HG02759 (cell line): ENCODE measurements at regions not wholly inside any gene's neighbourhood (a gene's known extent, or its start where the extent isn't known, plus 50 kb on each side); places are given as distances from the start of the nearest gene placed in this dataset.

Source experiments
- ATAC-seq: cut with Tn5 transposase; IDR thresholded peaks from one replicate; pipeline ENCODE4 v1.9.1; 2021; ENCODE audit warnings: mild to moderate bottlenecking, moderate library complexity; ENCODE audit not compliant: unreplicated experiment

- no peak for ATAC-seq
These were observed 322.4 kb downstream of the BCL11B start for GRCh38 chr14:98949481-98950135.

- no peak for ATAC-seq
These were observed 321.6 kb downstream of the BCL11B start for GRCh38 chr14:98950353-98950895.

- ATAC-seq, result no peak
These were observed 321.0 kb downstream of the BCL11B start for GRCh38 chr14:98951031-98951430.

- no peak for ATAC-seq
These were observed 320.4 kb downstream of the BCL11B start for GRCh38 chr14:98951521-98952152.

DNA sequence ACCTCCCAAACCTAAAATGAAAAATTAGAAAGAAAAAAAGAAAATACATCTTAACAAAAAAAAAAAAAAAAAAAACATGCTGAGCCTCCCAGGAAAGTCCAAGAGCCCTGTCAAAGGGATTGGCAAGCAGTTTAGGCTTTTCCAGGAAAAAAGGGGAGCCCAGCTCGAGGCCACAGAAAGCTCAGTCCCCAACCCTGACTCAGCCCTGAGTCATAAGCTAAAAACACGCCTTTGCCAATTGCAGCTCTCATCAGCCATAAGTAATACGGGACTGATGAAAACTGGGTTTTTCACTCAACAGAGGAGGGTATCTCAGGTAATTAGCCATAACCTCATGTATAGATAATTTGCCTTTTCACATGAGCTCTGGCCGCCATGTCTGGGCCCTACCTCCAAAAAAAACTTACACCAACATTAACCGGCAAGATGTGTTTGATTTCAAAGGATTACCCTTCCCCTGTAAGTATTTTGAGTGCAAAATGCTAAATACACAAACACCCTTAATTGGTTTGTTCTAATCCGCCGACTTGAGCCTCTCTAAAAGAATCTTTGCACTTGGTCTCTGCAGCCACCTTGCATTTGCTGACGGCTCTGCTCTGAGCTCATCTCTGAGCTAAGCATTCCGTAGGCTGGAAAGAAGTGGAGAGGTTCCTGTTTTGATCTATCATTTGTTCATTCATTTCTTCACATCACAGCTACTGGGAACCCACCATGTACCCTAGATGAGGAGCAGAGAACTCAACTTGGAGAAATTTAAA lies 319.2 kb downstream of the BCL11B start:
- no peak for ATAC-seq

GRCh38 chr14:98953551-98954348 lies 318.2 kb downstream of the BCL11B start:
- ATAC-seq, result no peak

- no peak for ATAC-seq
These were observed 317.5 kb downstream of the BCL11B start for GRCh38 chr14:98954349-98955000.

DNA sequence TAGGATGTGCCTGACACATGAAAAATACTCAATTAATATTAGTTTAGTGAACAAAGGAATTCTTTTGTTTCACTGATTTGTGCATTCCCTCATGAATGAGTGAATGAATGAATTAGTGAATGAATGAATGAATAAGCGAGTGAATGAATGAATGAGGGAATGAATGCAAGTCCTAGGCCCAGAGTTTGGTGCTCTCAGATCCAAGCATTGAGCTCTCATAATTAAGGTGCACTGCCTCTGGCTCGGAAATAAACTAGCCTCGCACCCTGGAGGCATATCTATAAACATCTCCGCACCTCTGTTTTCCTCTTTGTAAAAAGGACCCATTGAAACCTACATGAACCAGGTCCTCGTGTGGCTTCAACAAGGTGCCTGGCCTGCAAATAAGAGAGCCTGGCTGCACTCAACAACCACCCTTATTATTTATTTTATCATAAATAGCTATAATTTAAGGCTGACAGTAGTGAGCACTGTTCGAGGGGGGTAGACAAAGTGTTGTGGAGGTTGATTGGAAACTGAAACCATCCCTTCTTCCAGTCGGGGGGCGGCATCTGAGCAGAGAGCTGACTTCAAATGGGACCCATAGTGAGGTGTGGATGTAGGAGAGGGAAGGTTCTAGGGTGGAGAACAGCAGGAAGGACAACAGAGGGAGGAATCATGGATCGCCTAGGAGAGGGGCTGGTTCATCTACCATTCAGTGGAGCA lies 316.8 kb downstream of the BCL11B start:
- ATAC-seq, result no peak

- ATAC-seq, result no peak
These were observed 316.3 kb downstream of the BCL11B start for GRCh38 chr14:98955741-98956070.

GRCh38 chr14:98956181-98956580 lies 315.8 kb downstream of the BCL11B start:
- ATAC-seq, result no peak

DNA sequence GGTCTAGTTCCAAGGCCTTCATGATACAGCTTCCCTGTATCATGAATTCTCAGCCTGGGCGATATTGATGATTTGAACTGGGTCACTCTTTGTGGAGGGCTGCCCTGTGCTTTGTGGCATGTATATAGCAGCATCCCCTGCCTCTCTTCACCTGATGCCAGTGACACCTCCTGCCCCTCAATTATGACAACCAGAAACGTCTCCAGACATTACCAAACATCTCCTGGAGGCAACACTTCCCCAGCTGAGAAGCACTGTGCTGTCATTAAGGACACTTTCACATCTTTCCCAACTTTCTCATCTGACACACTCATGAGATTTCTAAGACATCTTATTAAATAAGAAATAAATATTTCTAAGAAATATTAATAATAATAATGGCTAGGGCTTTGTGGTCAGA lies 315.3 kb downstream of the BCL11B start:
- no peak for ATAC-seq

GRCh38 chr14:98957211-98958047 lies 314.6 kb downstream of the BCL11B start:
- no peak for ATAC-seq

- no peak for ATAC-seq
These were observed 313.9 kb downstream of the BCL11B start for GRCh38 chr14:98958048-98958631.

GRCh38 chr14:98958632-98959031 lies 313.4 kb downstream of the BCL11B start:
- no peak for ATAC-seq

- ATAC-seq, result no peak
These were observed 312.6 kb downstream of the BCL11B start for GRCh38 chr14:98959410-98959809.

DNA sequence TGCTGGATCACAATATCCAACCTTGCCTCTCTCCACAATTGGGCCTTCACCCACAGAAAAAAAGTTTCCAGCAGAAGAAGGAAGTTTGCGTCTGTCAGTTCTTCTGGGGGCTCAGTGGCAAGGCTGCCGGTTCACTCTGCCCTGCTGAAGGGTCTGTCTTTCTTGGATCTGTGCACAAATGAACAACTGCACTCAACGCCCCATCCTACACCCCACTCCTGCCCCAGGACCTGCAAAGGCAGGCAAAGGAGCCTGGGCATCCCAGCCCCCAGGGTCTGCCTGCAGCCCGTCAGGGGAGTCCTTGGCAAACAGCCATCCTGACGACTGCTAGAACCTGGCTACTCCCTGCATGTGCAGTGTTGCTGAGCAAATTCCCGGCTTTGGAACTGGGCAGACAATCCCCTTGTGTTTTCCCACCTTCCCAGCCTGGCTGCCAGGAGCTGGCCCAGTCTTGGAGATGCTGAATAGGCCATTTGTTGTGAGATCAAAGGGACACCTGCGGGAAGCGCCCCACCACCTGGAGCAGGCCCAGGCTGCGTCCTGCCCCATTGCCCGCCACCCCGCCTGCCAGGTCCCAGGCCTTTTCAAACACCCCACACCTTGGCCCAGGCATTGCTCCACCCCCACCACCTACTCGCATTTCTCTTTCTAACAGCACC lies 311.9 kb downstream of the BCL11B start:
- ATAC-seq, result no peak

DNA sequence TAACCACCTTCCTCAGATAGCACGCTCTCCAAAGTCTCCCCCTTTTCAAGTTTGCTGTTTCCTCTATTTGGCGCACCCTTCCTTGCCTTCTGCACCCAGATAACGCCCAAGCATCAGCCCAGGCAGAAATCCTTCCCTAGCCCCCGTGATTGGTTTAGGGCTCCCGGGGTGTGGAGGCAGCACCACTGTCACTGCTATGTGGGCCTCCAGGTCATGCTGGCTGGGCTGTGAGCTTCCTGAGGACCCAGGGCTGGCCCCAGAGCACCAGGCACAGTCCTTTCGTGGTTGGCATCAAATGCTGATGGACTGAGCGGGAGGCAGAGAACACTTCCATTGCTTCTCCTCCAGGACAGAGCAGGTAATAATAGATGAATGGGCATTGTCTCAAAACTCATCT lies 311.4 kb downstream of the BCL11B start:
- ATAC-seq, result no peak

GRCh38 chr14:98961191-98961590 lies 310.8 kb downstream of the BCL11B start:
- no peak for ATAC-seq
